ENCODE measurements at regions not wholly inside any gene's neighbourhood (a gene's known extent, or its start where the extent isn't known, plus 50 kb on each side); places are given as distances from the start of the nearest gene placed in this dataset.

DNA sequence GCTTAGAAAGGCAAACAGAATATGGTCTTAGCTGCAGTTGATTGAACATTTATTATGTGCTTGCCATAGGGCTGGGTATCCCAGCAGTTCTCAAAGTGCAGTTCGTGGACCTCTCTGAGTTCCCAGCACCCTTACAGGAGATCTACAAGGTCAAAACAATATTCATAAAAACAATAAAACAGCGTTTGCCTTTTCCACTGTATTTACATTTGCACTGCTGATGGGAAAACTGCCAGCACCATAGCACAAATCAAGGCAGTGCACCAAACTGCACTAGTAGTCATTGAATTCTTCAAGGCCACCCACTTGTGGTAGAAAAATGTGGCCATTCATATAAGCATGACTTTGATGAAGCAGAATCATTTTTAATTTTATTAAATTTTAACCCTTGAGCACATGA lies 128.1 kb downstream of the CCDC34 start:
- TF ChIP-seq, protein P1, sequence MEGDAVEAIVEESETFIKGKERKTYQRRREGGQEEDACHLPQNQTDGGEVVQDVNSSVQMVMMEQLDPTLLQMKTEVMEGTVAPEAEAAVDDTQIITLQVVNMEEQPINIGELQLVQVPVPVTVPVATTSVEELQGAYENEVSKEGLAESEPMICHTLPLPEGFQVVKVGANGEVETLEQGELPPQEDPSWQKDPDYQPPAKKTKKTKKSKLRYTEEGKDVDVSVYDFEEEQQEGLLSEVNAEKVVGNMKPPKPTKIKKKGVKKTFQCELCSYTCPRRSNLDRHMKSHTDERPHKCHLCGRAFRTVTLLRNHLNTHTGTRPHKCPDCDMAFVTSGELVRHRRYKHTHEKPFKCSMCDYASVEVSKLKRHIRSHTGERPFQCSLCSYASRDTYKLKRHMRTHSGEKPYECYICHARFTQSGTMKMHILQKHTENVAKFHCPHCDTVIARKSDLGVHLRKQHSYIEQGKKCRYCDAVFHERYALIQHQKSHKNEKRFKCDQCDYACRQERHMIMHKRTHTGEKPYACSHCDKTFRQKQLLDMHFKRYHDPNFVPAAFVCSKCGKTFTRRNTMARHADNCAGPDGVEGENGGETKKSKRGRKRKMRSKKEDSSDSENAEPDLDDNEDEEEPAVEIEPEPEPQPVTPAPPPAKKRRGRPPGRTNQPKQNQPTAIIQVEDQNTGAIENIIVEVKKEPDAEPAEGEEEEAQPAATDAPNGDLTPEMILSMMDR (IDR thresholded peaks at IDR 0.05), result no peak
- no peak for TF ChIP-seq POLR2A (IDR thresholded peaks at IDR 0.05)

All from uterus (tissue), 2 donors.